H1 (cell line): ENCODE measurements at regions not wholly inside any gene's neighbourhood (a gene's known extent, or its start where the extent isn't known, plus 50 kb on each side); places are given as distances from the start of the nearest gene placed in this dataset.

Source experiments
- CTCF ChIA-PET: fragments of 300-600 bp; sonication (Branson Sonifier 250); formaldehyde crosslinking; loops from one replicate; lab custom pipeline; 2021; ENCODE audit not compliant: partially characterized antibody; lab: Charles Lee
- POLR2A ChIA-PET: fragments of 300-600 bp; sonication (Branson Sonifier 250); formaldehyde crosslinking; loops from one replicate; lab custom pipeline; 2021; ENCODE audit warnings: inconsistent platforms; ENCODE audit not compliant: partially characterized antibody; lab: Charles Lee
- DNase-seq, 2 experiments: peaks; one replicate each; pipeline versions ENCODE4 v3.0.0 to v3.0.0-alpha.2; 2010 to 2022; ENCODE audit warnings: low spot score in 2 of 2, low read depth in 1 of 2, mixed read lengths in 1 of 2
- FAIRE-seq: peaks from 2 replicates; lab custom pipeline; 2011; peaks lifted over from hg19 to GRCh38; lab: Jason Lieb, UNC
- H2AFZ ChIP-seq: 2 replicates; pipeline ENCODE4 v1.8.1; 2012; ENCODE audit warnings: low read length, inconsistent platforms
- H2AK5ac ChIP-seq: 2 replicates; pipeline ENCODE4 v1.6.1; 2013; ENCODE audit warnings: low read depth, low read length
- H2BK120ac ChIP-seq: replicated peaks from 2 replicates; pipeline ENCODE3; 2013; ENCODE audit warnings: low read depth, low read length, inconsistent platforms
- H2BK12ac ChIP-seq: 2 replicates; pipeline ENCODE4 v1.6.1; 2013; ENCODE audit warnings: low read depth, low read length
- H2BK15ac ChIP-seq: 2 replicates; pipeline ENCODE4 v1.6.1; 2013; ENCODE audit warnings: low read length
- H2BK20ac ChIP-seq: 2 replicates; pipeline ENCODE4 v1.6.1; 2013; ENCODE audit warnings: low read length
- H2BK5ac ChIP-seq: 2 replicates; pipeline ENCODE4 v1.6.1; 2013; ENCODE audit warnings: low read depth, low read length
- H3K14ac ChIP-seq: 2 replicates; pipeline ENCODE4 v1.6.1; 2013; ENCODE audit warnings: inconsistent platforms; ENCODE audit not compliant: insufficient read length
- H3K18ac ChIP-seq: 2 replicates; pipeline ENCODE4 v1.6.1; 2013; ENCODE audit warnings: low read length; ENCODE audit errors: extremely low read depth
- H3K23ac ChIP-seq: 2 replicates; pipeline ENCODE4 v1.6.1; 2013; ENCODE audit warnings: inconsistent platforms; ENCODE audit not compliant: insufficient read length
- H3K23me2 ChIP-seq: 2 replicates; pipeline ENCODE4 v1.6.1; 2013; ENCODE audit warnings: low read depth, low read length
- H3K27ac ChIP-seq: 2 replicates; pipeline ENCODE4 v1.6.1; 2011; ENCODE audit warnings: low read depth, low read length, inconsistent platforms
- H3K27me3 ChIP-seq, 4 experiments: replicated peaks in 1 of 4; 1 replicate in 1 of 4; 2 replicates in 3 of 4; pipeline versions ENCODE4 v1.6.1 to v1.8.1; 2011 to 2013; ENCODE audit warnings: low read length in 3 of 4, mild to moderate bottlenecking in 3 of 4, inconsistent platforms in 2 of 4, mixed read lengths in 2 of 4, moderate library complexity in 1 of 4; ENCODE audit not compliant: control insufficient read depth in 3 of 4, insufficient read depth in 3 of 4; ENCODE audit errors: extremely low read depth in 1 of 4
- H3K36me3 ChIP-seq, 4 experiments: 2 replicates each; pipeline versions ENCODE4 v1.6.1 to v1.8.1; 2011 to 2013; ENCODE audit warnings: mild to moderate bottlenecking in 4 of 4, low read length in 3 of 4, moderate library complexity in 2 of 4, control low read depth in 1 of 4, inconsistent platforms in 1 of 4; ENCODE audit not compliant: insufficient read depth in 4 of 4, control insufficient read depth in 2 of 4
- H3K4ac ChIP-seq: replicated peaks from 2 replicates; pipeline ENCODE3; 2013; ENCODE audit warnings: low read length, low read depth, mixed read lengths, inconsistent platforms; ENCODE audit not compliant: insufficient read length
- H3K4me1 ChIP-seq, 4 experiments: replicated peaks in 1 of 4; 1 replicate in 1 of 4; 2 replicates in 3 of 4; pipeline versions ENCODE4 v1.6.1 to v1.8.1; 2011 to 2013; ENCODE audit warnings: low read length in 3 of 4, inconsistent platforms in 2 of 4, mixed read lengths in 1 of 4; ENCODE audit not compliant: insufficient read depth in 4 of 4, control insufficient read depth in 3 of 4
- H3K4me2 ChIP-seq, 2 experiments: 2 replicates each; pipeline versions ENCODE4 v1.6.1 to v1.8.1; 2011 to 2013; ENCODE audit warnings: low read depth in 2 of 2, low read length in 2 of 2, control low read depth in 1 of 2, inconsistent platforms in 1 of 2, mild to moderate bottlenecking in 1 of 2; ENCODE audit not compliant: insufficient read depth in 1 of 2
- H3K4me3 ChIP-seq, 4 experiments: fragments of 200-600, 300-600 bp in 1 of 4; sonication (generic), shearing (Covaris generic), sonication (Bioruptor Twin) in 1 of 4; 2 replicates each; pipeline versions ENCODE4 v1.5.1 to v1.8.1; 2011 to 2016; ENCODE audit warnings: low read length in 4 of 4, low read depth in 3 of 4, control low read depth in 2 of 4, inconsistent platforms in 2 of 4, mild to moderate bottlenecking in 2 of 4, mixed read lengths in 1 of 4, moderate library complexity in 1 of 4; ENCODE audit not compliant: insufficient read depth in 2 of 4; ENCODE audit errors: extremely low read depth in 1 of 4
- H3K56ac ChIP-seq: replicated peaks from 2 replicates; pipeline ENCODE3; 2013; ENCODE audit warnings: low read depth, mild to moderate bottlenecking, mixed read lengths, low read length, inconsistent platforms; ENCODE audit not compliant: insufficient read length
- H3K79me1 ChIP-seq: 2 replicates; pipeline ENCODE4 v1.6.1; 2013; ENCODE audit warnings: low read depth, low read length, control low read depth
- H3K79me2 ChIP-seq, 2 experiments: 2 replicates each; pipeline versions ENCODE4 v1.6.1 to v1.8.1; 2012 to 2013; ENCODE audit warnings: low read length in 2 of 2, mild to moderate bottlenecking in 2 of 2, inconsistent platforms in 1 of 2; ENCODE audit not compliant: insufficient read depth in 2 of 2, control insufficient read depth in 1 of 2
- H3K9ac ChIP-seq, 4 experiments: replicated peaks in 1 of 4; 1 replicate in 1 of 4; 2 replicates in 3 of 4; pipeline versions ENCODE4 v1.6.1 to v1.8.1; 2011 to 2013; ENCODE audit warnings: low read depth in 3 of 4, low read length in 3 of 4, control low read depth in 2 of 4, mild to moderate bottlenecking in 2 of 4, moderate library complexity in 2 of 4, inconsistent platforms in 1 of 4; ENCODE audit errors: extremely low read depth in 1 of 4
- H3K9me3 ChIP-seq, 2 experiments: 2 replicates each; pipeline versions ENCODE4 v1.6.1 to v1.8.1; 2012 to 2013; ENCODE audit warnings: mild to moderate bottlenecking in 2 of 2, moderate library complexity in 2 of 2, control low read depth in 1 of 2, inconsistent platforms in 1 of 2, low read depth in 1 of 2, low read length in 1 of 2, mixed read lengths in 1 of 2; ENCODE audit not compliant: insufficient read depth in 2 of 2
- H4K20me1 ChIP-seq, 2 experiments: replicated peaks in 1 of 2; 2 replicates each; pipeline versions ENCODE3 to v1.8.1; 2011 to 2013; ENCODE audit warnings: inconsistent platforms in 2 of 2, low read length in 2 of 2, mild to moderate bottlenecking in 1 of 2; ENCODE audit not compliant: insufficient read depth in 2 of 2, control insufficient read depth in 1 of 2
- H4K5ac ChIP-seq: 2 replicates; pipeline ENCODE4 v1.6.1; 2013; ENCODE audit warnings: low read length, low read depth, mixed read lengths, inconsistent platforms; ENCODE audit not compliant: insufficient read length
- H4K8ac ChIP-seq: 2 replicates; pipeline ENCODE4 v1.8.0; 2013; ENCODE audit warnings: mild to moderate bottlenecking, moderate library complexity, low read length, inconsistent platforms; ENCODE audit not compliant: insufficient read depth; ENCODE audit errors: extremely low read depth
- H4K91ac ChIP-seq: replicated peaks from 2 replicates; pipeline ENCODE3; 2013; ENCODE audit warnings: low read length, mixed read lengths, inconsistent platforms; ENCODE audit not compliant: insufficient read length
- ASH2L ChIP-seq: fragments of 200-600, 300-600 bp; sonication (generic); IDR thresholded peaks from one replicate; pipeline ENCODE4 v1.7.1; 2017; ENCODE audit warnings: low read length
- CBX8 ChIP-seq: fragments of 300-800, 300-1000 bp; sonication (generic); IDR thresholded peaks from 2 replicates; pipeline ENCODE4 v1.7.1; 2016; ENCODE audit warnings: low read depth, low read length, borderline replicate concordance
- KDM1A ChIP-seq: fragments of 200-600, 300-600 bp; sonication (generic); IDR thresholded peaks from 2 replicates; pipeline ENCODE4 v1.7.1; 2016; ENCODE audit warnings: mild to moderate bottlenecking, low read length, borderline replicate concordance
- SP1 ChIP-seq: IDR thresholded peaks from 2 replicates; pipeline ENCODE4 v1.6.1; 2011; ENCODE audit warnings: low read depth, low read length
- WGBS, 2 experiments: shearing (Covaris generic) in 1 of 2; methylation state at CpG; one replicate each; pipeline versions ENCODE4 v1.1.6 to v1.1.7; 2013 to 2015; ENCODE audit warnings: low lambda C conversion rate in 2 of 2, mixed read lengths in 2 of 2, inconsistent platforms in 1 of 2, low coverage in 1 of 2, missing lambda C conversion rate in 1 of 2; ENCODE audit not compliant: insufficient replicate concordance in 2 of 2, insufficient coverage in 1 of 2, insufficient read length in 1 of 2; ENCODE audit errors: extremely low coverage in 1 of 2, missing lambda C conversion rate in 1 of 2; 5-methylcytosine and 5-hydroxymethylcytosine counted together

DNA sequence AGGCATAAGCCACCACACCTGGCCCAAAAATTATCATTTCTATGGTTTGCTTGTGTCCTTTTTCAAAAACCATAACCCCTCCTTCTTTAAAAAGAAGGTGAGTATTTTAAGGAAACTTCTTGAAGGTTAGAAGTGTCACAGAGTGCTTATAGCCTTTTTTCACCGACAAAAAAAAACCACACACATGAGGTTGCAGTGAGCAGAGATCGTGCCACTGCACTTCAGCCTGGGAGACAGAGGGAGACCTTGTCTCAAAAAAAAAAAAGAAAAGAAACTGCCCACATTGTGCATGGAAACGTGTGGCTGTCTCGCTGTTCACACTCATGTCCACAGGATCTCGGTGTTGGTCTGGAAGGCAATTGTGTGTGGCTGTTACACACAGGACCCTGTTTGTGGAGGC lies 157.4 kb upstream of the PFKP start:
- peaks cover 8% of the 10 kb centered on the region for H3K23me2 ChIP-seq
- no peaks in the 10 kb centered on the region for H3K79me2 ChIP-seq
- no peak overlapping the region for H3K4me3 ChIP-seq
- FAIRE-seq = no peak
- no peak overlapping the region for H2BK20ac ChIP-seq
- no peak overlapping the region for H2AK5ac ChIP-seq
- peaks cover 0 to 2% of the 10 kb centered on the region in 2 experiments for H4K20me1 ChIP-seq
- no peaks in the 10 kb centered on the region; a peak in 2 of 7 replicates for H3K4me1 ChIP-seq
- H3K79me1 ChIP-seq = no peaks in the 10 kb centered on the region
- H3K9me3 ChIP-seq = no peaks in the 10 kb centered on the region
- no peak overlapping the region for H3K23ac ChIP-seq
- H2AFZ ChIP-seq = 0 out of 2 replicates have a peak overlapping the region, but pooled peaks have one; percentile 11
- WGBS, 2 experiments = 79% methylated on average over 5 of the region's 5 CpGs; no CpG with 5 or more reads in 1 of the 2 experiments
- H3K18ac ChIP-seq = no peak overlapping the region
- H3K36me3 ChIP-seq = no peaks in the 10 kb centered on the region
- H3K27me3 ChIP-seq = no peaks in the 10 kb centered on the region
- no peak overlapping the region for H3K27ac ChIP-seq
- H4K91ac ChIP-seq = no peak overlapping the region
- H3K9ac ChIP-seq = no peak overlapping the region
- no peak overlapping the region for H3K4me2 ChIP-seq
- no peak overlapping the region for H2BK15ac ChIP-seq
- no peak overlapping the region for H2BK5ac ChIP-seq
- no peak for DNase-seq
- no peak overlapping the region for H3K14ac ChIP-seq
- CTCF ChIA-PET = no interaction called here
- no peak overlapping the region for H4K8ac ChIP-seq
- no peak overlapping the region for H4K5ac ChIP-seq
- no peak overlapping the region for H2BK12ac ChIP-seq
- no peak overlapping the region for H3K4ac ChIP-seq
- no peak for TF ChIP-seq CBX8
- TF ChIP-seq ASH2L = no peak
- no peak for TF ChIP-seq KDM1A
- TF ChIP-seq SP1 = no peak
- no peak overlapping the region for H2BK120ac ChIP-seq
- no peak overlapping the region for H3K56ac ChIP-seq
- POLR2A ChIA-PET = no interaction called here
